Brain microvascular endothelial cell (primary cell): ENCODE measurements at regions not wholly inside any gene's neighbourhood (a gene's known extent, or its start where the extent isn't known, plus 50 kb on each side); places are given as distances from the start of the nearest gene placed in this dataset.

Experiments
- DNase-seq: peaks from one replicate; pipeline ENCODE4 v3.0.0-alpha.2; 2020
- H3K27ac ChIP-seq: fragments of 250-450 bp; sonication (Bioruptor Pico); 2 replicates; pipeline ENCODE4 v1.5.1; 2020; ENCODE audit warnings: mild to moderate bottlenecking, moderate library complexity
- H3K27me3 ChIP-seq: fragments of 250-450 bp; sonication (Bioruptor Pico); replicated peaks from 2 replicates; pipeline ENCODE4 v1.5.1; 2020; ENCODE audit warnings: mild to moderate bottlenecking
- H3K36me3 ChIP-seq: fragments of 250-450 bp; sonication (Bioruptor Pico); replicated peaks from 2 replicates; pipeline ENCODE4 v1.5.1; 2020; ENCODE audit warnings: mild to moderate bottlenecking
- H3K4me3 ChIP-seq: 2 replicates; pipeline ENCODE4 v1.5.1; 2011; ENCODE audit warnings: low read depth, mild to moderate bottlenecking, control low read depth, low read length, moderate library complexity
- CTCF ChIP-seq: IDR thresholded peaks from 2 replicates; pipeline ENCODE4 v1.5.1; 2011; ENCODE audit warnings: low read depth, mild to moderate bottlenecking, moderate library complexity, low read length, control low read depth, inconsistent platforms; ENCODE audit errors: missing control alignments
- in situ Hi-C: cut with HindIII; loops from 2 replicates; pipeline ENCODE4 v1.10.0; 2017; ENCODE audit warnings: low sequenced_read_pairs, low pct_ligation_motif_present

- no peak for DNase-seq
- H3K27me3 ChIP-seq: no peaks in the 10 kb centered on the region
- in situ Hi-C loops: no loop called here
- H3K36me3 ChIP-seq: no peaks in the 10 kb centered on the region
- H3K4me3 ChIP-seq: no peak overlapping the region
- no peak overlapping the region for H3K27ac ChIP-seq
- no peak for TF ChIP-seq CTCF
Observed at GRCh38 chr18:56307354-56308170, 330.8 kb downstream of the TXNL1 start.

- no peak for TF ChIP-seq CTCF
- no peak for DNase-seq
- H3K27me3 ChIP-seq: no peaks in the 10 kb centered on the region
- no peaks in the 10 kb centered on the region for H3K36me3 ChIP-seq
- no peak overlapping the region for H3K4me3 ChIP-seq
- in situ Hi-C loops: no loop called here
- H3K27ac ChIP-seq: no peak overlapping the region
Observed at GRCh38 chr18:56306797-56307196, 331.6 kb downstream of the TXNL1 start.

DNA sequence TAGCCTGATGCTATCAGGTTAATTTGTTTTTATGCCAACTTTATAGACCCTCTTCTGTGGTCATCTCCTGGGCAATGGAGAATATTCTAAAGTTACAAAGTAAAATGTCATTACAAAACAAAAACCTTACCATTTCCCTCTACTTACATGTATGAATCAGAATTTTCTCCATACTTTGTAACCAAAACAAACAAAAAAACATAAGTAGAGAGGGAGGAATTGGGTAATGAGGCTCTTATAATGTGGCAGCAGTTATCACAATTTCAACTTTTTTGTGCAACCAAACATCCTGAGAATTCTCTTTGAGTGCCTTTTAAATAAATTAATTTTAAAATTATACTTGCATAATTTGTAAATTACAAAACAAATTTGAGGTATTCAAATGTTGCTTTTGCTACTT is 332.8 kb downstream of the TXNL1 start:
- in situ Hi-C loops: no loop called here
- Histone ChIP-seq H3K27ac (no peak overlapping the region), H3K27me3 (no peaks in the 10 kb centered on the region), H3K36me3 (no peaks in the 10 kb centered on the region), H3K4me3 (no peak overlapping the region)
- no peak for DNase-seq
- TF ChIP-seq CTCF: no peak

GRCh38 chr18:56302156-56302555 is 336.2 kb downstream of the TXNL1 start:
- Histone ChIP-seq H3K27me3 (no peaks in the 10 kb centered on the region), H3K36me3 (no peaks in the 10 kb centered on the region), H3K27ac (no peak overlapping the region), H3K4me3 (no peak overlapping the region)
- in situ Hi-C loops: no loop called here
- TF ChIP-seq CTCF: no peak
- DNase-seq: no peak

DNA sequence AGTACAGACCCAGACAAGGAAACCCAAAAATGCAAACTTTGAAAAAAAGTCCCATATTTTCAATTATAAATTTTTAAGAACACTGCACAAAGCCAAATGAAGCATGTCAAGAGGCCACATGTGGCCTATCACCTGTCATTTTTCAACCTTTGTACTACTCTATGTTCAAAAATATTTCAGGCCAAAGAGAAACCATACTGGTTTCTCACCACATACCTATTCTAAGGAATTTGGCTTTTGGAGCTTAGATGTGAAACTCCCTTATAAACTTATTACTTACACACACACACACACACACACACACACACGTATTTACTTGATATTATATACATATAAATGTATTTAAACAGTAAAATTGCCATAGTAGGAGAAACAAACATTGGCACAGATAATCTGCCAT is 338.7 kb downstream of the TXNL1 start:
- no peak for DNase-seq
- in situ Hi-C loops: no loop called here
- no peak for TF ChIP-seq CTCF
- H3K36me3 ChIP-seq: no peaks in the 10 kb centered on the region
- H3K27me3 ChIP-seq: no peaks in the 10 kb centered on the region
- no peak overlapping the region for H3K4me3 ChIP-seq
- no peak overlapping the region for H3K27ac ChIP-seq

DNA sequence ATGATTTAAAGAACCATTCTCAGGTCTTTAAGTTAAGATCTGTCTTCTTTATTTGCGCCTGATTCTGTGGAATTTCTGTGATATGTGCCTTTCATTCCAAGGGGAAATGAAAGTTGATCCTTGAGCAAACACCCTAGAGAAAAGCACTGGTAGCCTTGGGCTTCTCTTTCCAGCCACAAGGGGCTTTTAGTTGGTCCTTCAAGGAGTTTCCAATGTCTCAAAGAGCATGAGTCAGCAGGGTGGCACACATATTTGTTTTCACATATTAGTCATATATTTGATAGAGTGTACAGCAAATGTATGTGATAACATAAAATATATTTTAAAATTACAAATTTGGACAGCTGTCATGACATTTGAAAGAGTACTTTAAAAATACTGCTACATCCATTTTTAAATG is 339.5 kb downstream of the TXNL1 start:
- DNase-seq: peak; percentile 70
- H3K4me3 ChIP-seq: no peak overlapping the region
- no peak overlapping the region for H3K27ac ChIP-seq
- H3K36me3 ChIP-seq: no peaks in the 10 kb centered on the region
- no peaks in the 10 kb centered on the region for H3K27me3 ChIP-seq
- peak; percentile 73 for TF ChIP-seq CTCF
- in situ Hi-C loops: no loop called here
